GM21528 (cell line): ENCODE measurements at regions not wholly inside any gene's neighbourhood (a gene's known extent, or its start where the extent isn't known, plus 50 kb on each side); places are given as distances from the start of the nearest gene placed in this dataset.
"Not testable (repeated sequence)": the region's sequence is repeated elsewhere in the genome, so short reads cannot be mapped to it uniquely, and the experiment has no call there.

ENCODE experiments used
- ATAC-seq: cut with Tn5 transposase; IDR thresholded peaks from one replicate; pipeline ENCODE4 v1.9.1; 2021; ENCODE audit warnings: mild to moderate bottlenecking, moderate library complexity; ENCODE audit not compliant: unreplicated experiment, low FRiP score

GRCh38 chr4:158053801-158054200, 119.0 kb downstream of the GASK1B start:
- ATAC-seq = no peak

- ATAC-seq = no peak
These were observed 119.7 kb downstream of the GASK1B start for GRCh38 chr4:158053086-158053485.

GRCh38 chr4:158051401-158052235, 121.2 kb downstream of the GASK1B start:
- ATAC-seq = no peak

- ATAC-seq = no peak
These were observed 121.9 kb downstream of the GASK1B start for GRCh38 chr4:158050942-158051341.

GRCh38 chr4:158046345-158046744, 126.5 kb downstream of the GASK1B start:
- no peak for ATAC-seq

- no peak for ATAC-seq
These were observed 128.7 kb downstream of the GASK1B start for GRCh38 chr4:158043971-158044618.

GRCh38 chr4:158042591-158043030, 130.2 kb downstream of the GASK1B start:
- ATAC-seq = no peak

- no peak for ATAC-seq
These were observed 134.1 kb downstream of the GASK1B start for GRCh38 chr4:158038718-158039117.

GRCh38 chr4:158036998-158037397, 135.8 kb downstream of the GASK1B start:
- no peak for ATAC-seq

- ATAC-seq = no peak
These were observed 137.1 kb downstream of the GASK1B start for GRCh38 chr4:158035662-158036195.

- no peak for ATAC-seq
These were observed 139.3 kb downstream of the GASK1B start for GRCh38 chr4:158033416-158034120.

GRCh38 chr4:158032733-158033415, 140.0 kb downstream of the GASK1B start:
- ATAC-seq = no peak

- ATAC-seq = not testable (repeated sequence)
These were observed 144.4 kb downstream of the GASK1B start for GRCh38 chr4:158028381-158028780.

- ATAC-seq = no peak
These were observed 147.7 kb downstream of the GASK1B start for GRCh38 chr4:158025131-158025530.

- no peak for ATAC-seq
These were observed 152.0 kb downstream of the GASK1B start for GRCh38 chr4:158020734-158021346.

- no peak for ATAC-seq
These were observed 152.6 kb downstream of the GASK1B start for GRCh38 chr4:158020176-158020575.

GRCh38 chr4:158018831-158019230, 154.0 kb downstream of the GASK1B start:
- ATAC-seq = no peak

- no peak for ATAC-seq
These were observed 154.5 kb downstream of the GASK1B start for GRCh38 chr4:158018221-158018830.

- ATAC-seq = no peak
These were observed 156.3 kb downstream of the GASK1B start for GRCh38 chr4:158016511-158016910.

GRCh38 chr4:158015241-158015640, 157.6 kb downstream of the GASK1B start:
- ATAC-seq = no peak
